ENCODE measurements at regions not wholly inside any gene's neighbourhood (a gene's known extent, or its start where the extent isn't known, plus 50 kb on each side); places are given as distances from the start of the nearest gene placed in this dataset.

DNA sequence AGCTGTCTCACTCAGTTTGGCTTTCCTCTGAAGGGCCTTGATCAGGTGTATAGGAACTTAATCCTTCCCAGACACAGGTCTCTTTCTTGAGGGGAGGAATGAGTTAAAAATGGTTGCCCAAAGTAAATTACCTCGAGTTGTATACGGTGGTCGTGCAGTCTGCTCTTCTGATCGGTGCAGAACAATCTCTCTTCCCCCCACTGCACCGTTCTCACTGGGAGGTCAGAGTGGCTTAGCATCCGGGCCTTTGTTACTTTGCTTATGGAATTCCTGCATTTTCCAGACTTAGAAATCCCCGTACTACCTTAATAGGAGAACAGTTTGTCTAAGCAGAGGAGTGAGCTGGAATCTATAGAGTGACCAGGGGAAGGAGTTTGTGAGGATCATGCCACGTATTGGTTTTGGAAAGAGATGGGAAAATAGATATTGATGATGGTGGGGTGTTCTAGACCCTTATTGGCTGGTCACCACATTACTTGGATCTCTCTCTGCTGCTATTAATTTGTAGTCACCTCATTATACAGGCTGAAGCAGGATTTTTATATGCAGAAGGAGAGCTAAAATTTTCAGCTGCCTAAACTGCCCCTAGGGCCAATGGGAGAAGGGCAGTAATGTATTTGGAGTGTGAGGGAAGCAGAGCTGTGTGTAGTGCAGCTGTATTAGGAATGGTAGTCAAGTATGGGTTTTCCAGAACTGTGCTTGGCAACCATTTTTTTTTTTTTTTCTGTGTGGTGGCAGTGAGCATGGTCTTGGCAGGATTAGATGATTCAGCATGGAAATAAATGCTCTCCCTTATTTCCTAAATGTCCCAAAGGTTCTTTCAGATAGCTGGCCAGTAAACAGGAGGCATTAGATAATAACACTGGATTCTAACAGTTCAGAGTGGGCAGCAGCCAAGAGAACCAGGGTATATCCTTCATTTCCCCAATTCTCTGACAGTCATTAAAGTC, 81.5 kb downstream of the NDUFS5 start:
- DNase-seq (ENCODE audit: low read depth): no peak

DNA sequence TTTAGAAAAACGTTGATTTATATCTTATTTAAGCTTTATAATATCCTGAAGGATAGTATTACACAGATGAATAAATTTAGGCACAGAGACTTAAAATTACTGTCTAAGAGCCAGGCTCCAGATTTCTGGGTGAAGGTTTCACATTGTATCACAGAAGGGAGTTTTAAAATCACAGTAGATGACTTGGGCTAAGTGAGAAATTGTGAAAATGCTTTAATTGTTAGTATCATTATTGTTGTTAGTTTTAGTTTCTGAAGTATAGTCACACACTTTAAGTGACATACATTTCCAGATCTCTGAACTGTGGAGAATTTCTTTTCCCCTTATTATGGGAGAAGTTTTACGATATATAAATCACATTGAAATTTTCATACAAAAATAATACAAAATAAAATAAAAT, 83.5 kb downstream of the NDUFS5 start:
- no peak for DNase-seq (ENCODE audit: low read depth)

DNA sequence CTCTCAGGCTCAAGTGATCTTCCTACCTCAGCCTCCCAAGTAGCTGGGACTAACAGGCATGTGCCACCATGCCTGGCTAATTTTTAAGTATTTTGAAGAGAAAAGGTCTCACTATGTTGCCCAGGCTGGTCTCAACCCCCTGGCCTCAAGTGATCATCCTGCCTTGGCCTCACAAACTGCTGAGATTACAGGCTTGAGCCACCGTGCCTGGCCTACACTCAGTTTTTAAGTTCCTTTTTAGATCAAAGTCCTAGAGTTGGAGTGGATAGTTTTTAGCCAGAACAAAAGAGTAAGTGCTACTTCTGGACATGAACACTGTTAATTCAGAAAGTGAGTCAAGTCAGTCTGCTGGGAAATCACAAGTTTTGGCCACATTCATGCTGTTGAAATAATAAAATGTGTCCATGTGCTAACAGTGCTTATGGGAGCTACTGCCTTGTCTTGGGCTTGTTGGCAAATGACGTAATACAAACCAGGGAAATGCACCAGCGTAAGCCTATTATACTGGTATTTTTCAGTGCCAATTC, 84.2 kb downstream of the NDUFS5 start:
- DNase-seq (ENCODE audit: low read depth): no peak

DNA sequence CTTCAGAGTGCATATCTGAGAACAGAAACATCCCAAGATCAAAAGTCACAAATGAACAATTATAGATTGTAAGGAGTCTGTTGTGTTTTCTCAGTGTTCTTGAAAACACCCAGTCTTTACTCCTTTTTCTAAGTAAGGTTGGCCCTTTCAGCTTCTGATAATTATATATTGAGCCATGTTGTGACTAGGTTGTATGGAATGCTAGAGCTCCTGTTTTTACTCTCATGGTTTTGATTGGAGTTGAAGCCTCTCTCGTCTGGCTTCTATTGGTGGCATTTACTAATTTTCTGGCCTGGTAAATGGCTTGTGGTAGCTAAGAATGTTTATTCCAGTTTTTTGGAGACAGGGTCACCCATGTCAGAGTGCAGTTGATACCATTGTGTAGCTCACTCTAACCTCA, 84.7 kb downstream of the NDUFS5 start:
- no peak for DNase-seq (ENCODE audit: low read depth)

DNA sequence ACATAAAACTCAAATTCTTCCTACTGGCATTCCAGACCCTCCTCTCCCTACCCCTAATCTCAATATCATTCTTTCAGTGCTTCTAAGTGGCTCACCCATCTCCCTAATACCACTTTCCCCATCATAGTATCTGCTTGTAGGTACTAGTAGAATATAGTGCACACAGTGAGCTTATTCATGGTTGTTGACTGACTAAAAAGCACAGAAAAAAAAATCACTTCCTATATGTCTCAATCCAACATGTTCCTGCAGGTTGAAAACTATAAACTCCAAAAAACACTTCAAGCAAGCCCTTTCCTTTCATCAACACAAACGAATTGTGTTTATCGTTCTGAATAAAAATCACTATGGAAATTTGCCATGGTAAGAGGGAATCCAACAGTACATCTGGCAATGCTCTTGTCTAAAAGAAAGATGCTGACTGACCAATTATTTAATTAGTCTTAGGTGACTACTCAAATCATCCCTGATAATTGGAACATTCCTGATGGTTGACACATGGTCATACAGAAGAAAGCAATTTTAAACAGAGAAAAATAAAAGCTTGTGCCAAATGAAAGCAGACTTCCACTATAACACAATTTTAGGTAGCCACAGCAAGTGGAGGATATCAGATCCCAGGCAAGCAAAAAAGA, 87.1 kb downstream of the NDUFS5 start:
- no peak for DNase-seq (ENCODE audit: low read depth)

DNA sequence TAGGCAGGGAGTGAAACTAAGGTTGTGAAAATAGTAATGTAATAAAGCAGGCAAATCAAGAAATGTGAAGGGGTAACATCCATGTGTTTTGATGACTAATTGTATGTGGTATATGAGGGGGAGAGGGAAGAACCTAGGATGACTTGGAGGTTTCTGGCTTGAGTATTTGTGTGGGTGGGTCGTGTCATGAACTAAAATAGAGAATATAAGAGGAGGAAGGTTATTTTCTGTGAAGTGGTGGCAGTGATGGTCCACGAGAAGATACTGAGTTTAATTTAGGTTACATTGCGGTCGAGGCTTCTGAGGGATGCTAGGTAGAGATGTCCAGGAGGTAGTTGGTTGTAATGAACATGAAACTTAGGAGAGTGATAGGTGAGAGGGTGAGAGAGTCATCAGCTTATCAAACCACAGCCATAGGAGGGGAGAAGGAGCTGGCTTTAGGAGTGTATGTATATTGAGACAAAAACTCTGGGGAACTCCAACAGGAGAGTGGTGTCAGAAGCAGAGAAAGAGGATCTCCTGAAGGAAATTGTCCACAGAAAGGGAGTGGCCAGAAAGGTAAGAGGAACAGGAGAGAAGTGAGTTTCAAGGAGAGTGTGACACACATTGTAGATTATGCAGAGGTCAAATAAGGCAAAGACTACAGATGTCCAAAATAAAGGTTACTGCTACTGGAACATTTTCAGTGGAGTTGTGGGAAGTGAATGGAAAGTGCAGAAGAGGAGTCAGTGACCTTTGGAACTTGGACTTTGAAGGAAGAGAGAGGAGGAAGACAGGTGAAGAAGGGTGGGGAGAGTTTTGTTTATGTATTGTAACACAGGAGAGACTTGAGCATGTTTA, 89.0 kb upstream of the MACF1 start:
- no peak for DNase-seq (ENCODE audit: low read depth)

DNA sequence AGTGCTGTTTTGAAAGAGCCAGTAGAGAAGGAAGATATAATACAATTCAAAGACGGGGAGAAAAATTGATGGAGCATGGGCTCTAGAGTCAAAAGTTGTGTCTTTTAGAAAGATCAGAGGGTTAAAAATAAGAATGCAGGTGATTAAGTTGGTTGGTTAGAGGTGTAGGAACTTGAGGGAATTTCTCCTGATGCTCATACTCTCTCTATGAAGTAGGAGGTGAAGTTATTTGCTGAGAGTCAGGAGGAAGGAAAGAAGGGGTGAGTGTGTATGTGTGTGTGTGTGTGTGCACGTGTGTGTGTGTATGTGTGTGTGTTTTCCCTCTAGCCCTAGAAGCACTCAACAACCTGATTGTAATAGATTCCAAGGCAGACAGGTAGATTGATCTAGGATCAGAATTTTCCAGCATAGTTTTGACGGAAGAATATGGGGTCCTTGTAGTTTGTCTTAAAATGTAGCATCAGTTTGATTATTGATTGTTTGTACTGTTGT, 88.3 kb upstream of the MACF1 start:
- DNase-seq (ENCODE audit: low read depth): no peak

DNA sequence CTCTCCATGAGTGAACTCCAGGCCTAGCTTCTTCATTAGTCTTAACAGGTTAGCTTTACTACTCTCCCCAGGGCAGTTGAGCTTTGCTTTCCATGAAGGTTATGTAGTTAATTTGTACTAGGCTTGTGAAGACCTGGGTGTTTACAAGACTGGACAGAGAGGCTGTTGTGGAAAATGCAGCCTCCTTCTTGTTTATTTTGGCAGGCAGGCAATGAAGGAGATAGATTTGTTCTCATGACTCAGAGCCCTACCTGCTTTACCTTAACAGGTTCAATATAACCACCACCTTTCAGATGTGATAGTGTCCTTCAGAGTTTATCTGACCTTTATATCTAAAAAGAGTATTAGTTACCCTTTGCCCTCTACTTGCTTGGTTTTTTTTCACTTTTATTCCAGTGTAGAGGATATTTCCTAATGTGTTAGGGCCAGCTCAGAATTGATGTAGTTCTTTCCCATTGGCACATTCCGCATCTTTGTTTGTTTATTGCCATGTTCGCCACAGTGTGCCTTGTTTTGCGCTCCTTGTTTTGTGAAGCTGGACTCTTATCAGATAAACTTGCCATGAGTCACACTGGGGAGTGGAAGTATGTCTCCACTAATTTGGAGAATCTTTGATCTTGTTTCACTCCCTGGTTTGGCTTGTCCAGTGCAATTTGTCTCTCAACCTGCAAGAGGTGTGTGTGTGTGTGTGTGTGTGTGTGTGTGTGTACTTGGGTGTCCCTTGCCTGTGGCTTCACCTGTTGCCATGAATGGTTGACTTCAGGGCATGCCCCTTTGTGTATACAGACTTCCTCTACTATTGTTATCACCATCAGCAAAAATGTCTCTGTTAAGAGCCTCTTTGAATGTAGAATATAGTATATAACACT, 87.4 kb upstream of the MACF1 start:
- no peak for DNase-seq (ENCODE audit: low read depth)

DNA sequence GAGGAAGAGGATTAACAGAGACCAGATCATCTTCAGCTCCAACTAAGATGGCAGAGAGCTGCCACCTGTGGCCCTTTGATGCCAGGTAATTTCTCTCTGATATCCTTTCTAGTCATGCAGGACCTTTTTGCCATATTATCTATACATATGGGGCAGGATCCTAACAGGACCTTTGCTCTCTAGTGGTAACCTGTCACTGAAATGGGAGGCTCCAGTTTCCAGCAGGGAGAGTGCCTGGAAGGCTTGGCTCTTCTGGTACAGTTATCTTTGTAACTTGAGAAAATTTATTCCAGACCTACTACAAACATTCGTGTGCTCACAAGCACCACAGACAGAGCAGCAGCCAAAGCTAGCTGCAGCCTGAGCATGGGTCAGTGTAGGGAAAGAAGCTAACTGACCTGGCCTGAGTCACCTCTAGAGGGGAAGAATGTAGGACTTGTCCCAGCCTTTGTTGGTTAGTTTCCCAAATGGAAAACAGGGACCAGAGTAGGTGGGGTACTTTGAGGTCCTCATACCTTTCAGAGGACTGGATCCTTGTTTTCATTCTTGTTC, 86.5 kb upstream of the MACF1 start:
- DNase-seq (ENCODE audit: low read depth): no peak

DNA sequence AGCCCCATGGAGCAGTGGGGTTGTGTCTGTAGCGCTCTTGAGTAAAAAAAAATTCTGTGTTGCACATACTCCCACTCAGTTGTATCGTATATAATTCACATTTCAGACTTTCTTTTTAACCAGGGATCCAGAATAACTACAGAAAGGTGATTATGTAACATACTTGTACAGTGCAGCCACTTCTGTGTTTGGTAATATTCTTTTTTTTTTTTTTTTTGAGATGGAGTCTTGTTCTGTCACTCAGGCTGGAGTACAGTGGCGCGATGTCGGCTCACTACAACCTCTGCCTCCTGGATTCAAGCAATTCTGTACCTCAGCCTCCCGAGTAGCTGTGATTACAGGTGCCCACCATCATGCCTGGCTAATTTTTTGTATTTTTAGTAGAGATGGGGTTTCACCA, 82.4 kb upstream of the MACF1 start:
- DNase-seq (ENCODE audit: low read depth): no peak

DNA sequence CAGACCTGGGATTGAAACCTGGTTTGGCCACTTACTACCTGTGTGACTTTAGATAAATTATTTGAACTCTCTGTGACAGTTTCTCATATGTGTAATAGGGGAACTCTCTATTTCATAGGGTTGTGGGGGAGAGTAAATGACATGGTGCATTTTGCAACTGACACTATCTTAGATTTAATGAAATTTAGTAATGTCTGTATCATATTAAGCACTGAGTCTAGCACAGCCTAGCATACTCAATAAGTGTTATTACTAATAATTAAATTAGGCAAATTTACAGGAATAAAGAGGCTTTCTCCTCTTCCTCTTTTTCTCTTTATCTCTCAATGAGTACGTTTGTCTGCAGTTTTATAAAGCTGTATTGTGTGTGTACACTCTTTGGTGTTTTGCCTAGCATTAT, 80.2 kb upstream of the MACF1 start:
- DNase-seq (ENCODE audit: low read depth): no peak

DNA sequence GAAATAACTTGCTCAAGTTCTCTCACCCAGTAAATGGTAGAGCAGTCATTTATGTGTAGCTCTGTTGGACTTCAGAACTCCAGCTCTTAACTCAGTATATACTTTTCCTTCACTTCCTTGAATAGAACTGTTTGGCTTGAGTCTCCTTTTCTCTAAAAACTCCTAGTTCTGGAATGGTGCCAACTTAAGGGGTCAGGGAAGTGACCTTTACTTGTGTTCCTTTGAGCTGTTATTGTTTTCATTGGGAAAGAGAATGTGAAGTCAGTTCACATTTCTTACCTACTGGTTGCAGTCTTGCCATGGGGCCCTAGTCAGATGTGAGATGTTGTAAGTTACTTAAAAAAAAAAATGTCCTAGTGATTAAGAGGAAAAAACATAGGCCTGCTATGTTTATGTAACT, 77.0 kb upstream of the MACF1 start:
- DNase-seq (ENCODE audit: low read depth): no peak

DNA sequence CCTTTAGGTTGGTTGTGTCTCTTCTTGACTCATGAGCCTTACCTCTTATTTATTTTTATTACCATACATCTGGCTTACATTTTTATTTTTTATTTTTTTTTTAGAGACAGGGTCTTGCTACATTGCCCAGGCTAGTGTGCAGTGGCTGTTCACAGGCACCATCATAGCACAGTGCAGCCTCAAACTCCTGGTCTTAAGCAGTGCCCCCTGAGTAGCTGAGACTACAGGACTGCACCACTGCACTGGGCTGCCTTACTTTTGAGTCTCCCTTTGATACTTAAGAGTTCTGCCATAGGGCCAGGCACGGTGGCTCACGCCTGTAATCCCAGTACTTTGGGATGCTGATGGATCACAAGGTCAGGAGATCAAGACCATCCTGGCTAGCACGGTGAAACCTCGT, 76.4 kb upstream of the MACF1 start:
- no peak for DNase-seq (ENCODE audit: low read depth)

DNA sequence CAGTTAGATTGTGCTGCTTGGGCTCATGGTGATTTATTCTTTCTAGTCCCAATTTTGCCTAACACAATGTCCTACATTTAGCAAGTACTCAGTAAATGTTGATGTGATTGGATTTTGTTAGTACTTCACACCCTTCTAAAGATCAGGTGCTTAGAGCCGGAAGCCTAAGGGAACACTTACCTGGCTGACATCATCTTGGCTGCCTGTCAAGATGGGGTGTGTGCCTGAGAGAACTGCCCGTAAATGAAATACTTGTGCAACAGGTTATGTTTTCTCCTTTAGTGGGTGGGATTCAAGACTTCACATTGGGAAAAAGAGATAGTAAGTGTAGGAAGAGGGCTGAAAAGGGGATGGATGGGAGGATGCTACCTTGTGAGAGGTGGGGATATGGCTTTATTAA, 75.5 kb upstream of the MACF1 start:
- no peak for DNase-seq (ENCODE audit: low read depth)

DNA sequence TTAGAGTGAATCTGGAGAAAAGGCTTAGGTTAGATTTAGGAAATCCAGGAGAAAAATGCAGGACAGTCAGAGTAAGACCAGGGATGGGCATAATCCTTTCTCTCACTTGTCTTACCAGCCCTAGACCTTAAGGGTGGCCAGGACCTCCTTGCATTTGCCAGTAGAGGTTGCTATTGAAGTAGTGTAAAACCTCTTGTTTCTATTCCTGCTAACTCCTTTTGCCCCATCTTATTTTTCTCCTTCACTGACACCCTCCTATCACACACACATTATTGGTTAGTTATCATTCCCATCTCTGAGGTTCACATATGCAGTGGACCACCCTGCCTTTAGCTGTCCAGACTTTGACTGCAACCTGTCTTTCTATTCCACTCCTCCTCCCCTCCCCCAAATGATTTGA, 75.0 kb upstream of the MACF1 start:
- no peak for DNase-seq (ENCODE audit: low read depth)

DNA sequence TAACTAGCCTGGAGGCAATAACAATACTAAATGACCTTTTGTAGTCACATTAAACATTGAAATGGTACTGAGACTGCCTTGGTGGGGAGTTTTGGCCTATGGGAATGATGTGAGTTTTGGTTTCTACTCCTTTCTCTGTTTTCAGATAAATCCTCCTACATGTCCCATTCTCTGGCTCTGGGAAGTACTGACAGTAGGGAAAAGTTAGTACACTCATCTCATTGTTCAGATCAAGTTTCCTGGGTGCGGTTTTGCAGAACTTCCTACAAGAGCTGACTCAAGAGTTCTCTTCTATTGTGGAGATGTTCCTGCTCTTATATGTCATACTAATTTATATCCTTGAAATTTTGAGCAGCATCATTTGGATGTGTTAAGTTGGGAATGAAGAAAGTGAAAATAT, 74.2 kb upstream of the MACF1 start:
- no peak for DNase-seq (ENCODE audit: low read depth)

DNA sequence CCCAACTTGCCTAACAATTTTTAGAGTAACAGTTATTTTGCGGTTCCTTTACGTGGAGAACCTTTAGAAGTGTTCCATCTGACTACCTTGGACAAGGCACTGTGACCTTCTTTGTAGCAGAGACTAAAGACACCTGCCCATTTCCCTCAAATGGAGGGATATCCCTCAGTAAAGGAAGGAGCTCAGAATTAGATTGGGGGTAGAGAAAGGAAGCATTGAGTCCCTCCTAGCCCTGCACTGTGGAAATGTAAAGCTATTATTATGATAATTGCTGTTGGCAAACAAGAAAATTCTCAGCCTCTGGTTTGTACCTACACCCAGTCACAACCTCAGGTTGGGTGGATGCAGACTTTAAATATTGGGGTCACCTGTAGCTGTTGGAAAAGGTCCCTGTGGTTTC, 72.6 kb upstream of the MACF1 start:
- no peak for DNase-seq (ENCODE audit: low read depth)

DNA sequence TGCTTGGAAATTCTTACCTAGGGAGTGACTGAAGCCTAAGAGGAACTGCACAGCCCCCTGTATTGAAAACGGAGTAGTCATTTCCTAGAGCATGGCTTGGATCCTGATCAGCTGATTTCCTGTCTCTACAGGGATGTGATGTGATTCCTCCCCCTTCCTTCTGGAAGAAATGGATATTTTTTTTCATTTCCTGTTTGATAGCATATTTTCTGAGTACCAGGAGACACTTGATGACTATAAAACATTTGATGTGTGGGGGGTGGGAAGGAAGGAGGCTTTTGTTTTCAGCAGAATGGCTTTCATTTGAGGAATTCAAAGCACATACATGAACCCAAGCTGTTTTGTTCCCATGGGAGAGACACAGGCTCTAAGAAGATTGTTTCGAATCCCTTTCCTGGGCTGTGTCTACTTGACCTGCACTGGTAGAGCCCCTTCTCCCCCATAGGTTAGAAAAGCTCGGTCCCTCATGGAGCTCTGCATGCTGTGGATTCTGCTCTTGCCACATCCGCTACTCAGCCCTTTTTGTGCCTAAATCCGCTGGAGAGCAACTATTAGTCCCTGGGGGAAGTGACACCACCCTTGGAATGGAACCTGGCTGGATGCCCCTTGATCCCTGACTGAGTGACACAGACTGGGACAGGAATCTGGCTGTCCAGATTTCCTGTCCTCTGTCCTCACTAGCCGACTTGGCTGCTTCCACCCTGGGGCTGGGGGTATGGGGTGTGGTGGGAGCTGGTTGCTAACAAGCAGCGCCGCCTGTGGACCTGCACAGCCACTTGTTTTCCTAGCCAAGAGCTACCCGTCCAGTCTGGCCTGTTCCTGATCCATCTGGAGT, 71.8 kb upstream of the MACF1 start:
- no peak for DNase-seq (ENCODE audit: low read depth)

DNA sequence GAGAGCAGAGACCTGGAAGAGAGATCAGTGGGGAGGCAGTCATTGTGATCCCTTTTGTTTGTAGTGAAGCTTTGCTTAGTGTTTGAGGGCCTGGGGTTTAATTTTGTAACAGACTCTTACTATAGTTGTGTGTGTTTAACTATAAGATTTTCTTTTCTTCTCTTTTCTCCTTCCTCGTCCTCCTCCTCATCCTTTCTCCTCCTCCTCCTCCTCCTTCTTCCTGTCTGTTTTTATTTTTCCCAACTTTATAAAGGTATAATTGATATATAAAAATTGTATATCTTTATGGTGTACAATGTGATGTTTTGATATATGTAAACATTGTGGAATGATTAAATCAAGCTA, 71.2 kb upstream of the MACF1 start:
- DNase-seq (ENCODE audit: low read depth): no peak

DNA sequence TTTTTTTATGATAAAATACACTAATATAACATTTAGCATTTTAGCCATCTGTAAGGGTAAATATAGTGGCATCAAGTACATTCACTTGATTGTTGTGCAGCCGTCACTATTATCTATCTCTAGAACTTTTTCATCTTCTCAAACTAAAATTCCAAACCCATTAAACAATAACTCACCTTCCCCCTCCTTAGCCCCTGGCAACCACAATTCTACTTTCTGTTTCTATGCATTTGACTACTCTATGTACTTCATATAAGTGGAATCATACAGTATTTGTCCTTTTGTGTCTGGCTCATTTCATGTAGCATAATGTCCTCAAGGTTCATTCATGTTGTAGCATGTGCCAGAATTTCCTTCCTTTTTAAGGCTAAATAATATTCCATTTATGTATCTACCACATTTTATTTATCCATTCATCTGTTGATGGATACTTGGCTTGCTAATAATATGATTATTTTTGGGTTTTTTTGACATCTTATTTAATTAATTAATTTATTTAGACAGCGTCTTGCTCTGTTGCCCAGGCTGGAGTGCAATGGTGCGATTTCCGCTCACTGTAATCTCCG, 69.6 kb upstream of the MACF1 start:
- DNase-seq (ENCODE audit: low read depth): no peak
